ENCODE measurements at regions not wholly inside any gene's neighbourhood (a gene's known extent, or its start where the extent isn't known, plus 50 kb on each side); places are given as distances from the start of the nearest gene placed in this dataset.
"Not testable (repeated sequence)": the region's sequence is repeated elsewhere in the genome, so short reads cannot be mapped to it uniquely, and the experiment has no call there.

- no peak for ATAC-seq
- intact Hi-C loops (cut with DNase I), result no loop called here
- DNase-seq (ENCODE audit: missing footprints), result no peak
Measured at GRCh38 chr4:34236118-34236517, 2008.2 kb downstream of the ARAP2 start.

DNA sequence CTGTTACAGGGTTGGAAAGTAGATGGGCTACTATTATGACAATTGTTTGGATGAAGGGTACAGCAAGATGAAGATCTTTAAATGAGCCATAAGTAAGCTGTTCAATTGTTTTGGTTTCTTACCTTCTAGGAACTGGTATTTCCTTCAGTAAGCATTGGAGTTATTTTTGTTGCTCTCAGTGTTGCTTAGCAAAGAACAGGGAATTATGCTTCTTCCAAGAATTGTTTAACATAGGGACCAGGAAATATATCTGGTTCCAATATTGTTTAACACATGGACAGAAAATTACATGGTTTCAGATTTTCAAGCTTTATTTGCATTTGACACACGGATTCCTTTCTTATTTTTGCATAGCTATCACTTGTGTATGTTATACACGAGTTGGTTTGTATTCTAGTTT is 1999.0 kb downstream of the ARAP2 start:
- ATAC-seq (no peak), DNase-seq (ENCODE audit: missing footprints) (no peak)
- intact Hi-C loops (cut with DNase I), result no loop called here

- ATAC-seq (no peak), DNase-seq (ENCODE audit: missing footprints) (no peak)
- intact Hi-C loops (cut with DNase I), result no loop called here
Measured at GRCh38 chr4:34250562-34250961, 1993.8 kb downstream of the ARAP2 start.

DNA sequence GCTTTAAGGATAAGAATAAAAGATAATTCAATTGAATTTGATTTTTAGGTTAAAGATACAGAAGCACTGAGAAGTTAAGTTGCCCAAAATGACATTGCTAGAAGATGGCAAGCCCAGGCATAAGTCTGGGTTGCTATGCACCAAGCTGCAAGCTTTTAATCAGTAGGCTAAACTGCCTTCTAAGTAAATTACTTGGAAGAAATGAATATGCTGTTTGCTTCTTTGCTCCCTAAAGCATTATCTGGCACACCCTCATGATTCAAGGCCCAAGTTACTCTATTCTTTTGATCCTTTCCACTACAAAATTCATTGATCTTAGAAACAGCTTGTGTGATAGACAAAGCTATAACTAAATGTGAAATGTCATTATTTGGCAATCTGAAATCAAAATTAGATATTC is 1991.1 kb downstream of the ARAP2 start:
- intact Hi-C loops (cut with DNase I), result no loop called here
- no peak for DNase-seq (ENCODE audit: missing footprints)
- no peak for ATAC-seq

DNA sequence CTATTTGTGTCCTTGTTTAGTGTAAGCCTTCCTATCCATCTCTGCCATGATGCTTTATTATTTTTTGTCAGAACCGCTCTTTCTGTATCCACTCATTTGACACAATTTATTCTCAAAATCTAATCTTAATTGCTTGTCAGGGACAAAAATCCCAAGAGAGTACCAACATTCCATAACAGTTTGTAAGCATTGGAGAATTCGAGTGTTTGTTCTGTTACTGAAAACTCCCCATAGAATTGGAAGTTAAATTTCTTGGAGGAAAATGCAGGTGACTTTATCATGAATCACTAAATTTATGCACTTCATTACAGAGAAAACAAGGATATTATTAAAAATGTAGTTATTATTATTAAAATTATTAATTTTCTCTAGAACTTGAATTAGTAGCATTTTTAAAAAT is 1986.1 kb downstream of the ARAP2 start:
- ATAC-seq (no peak), DNase-seq (ENCODE audit: missing footprints) (no peak)
- intact Hi-C loops (cut with DNase I), result no loop called here

DNA sequence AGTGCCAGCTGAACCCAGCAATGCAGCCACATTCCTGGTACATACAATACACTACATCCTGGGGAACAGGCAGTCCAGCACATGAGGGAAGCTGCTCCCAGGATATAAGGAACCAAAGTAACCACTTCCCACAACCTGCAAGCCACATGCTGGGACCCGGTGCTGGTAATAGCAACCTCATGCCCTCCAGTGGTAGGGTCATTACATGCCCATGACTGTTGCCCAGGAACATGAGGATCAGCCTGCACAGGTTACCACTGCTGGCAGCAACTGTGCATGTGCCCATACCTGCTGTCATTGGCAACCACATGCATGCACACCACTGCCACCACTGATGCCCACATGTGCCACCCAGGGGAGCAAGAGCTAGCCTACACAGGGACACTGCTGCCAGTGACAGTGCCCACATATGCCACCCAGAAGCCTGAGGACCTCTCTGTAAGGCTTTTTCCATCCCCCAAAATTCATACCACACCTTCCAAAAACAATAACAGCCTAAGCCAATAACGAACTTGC is 1982.5 kb downstream of the ARAP2 start:
- ATAC-seq, result no peak
- DNase-seq (ENCODE audit: missing footprints), result no peak
- intact Hi-C loops (cut with DNase I), result no loop called here

GRCh38 chr4:34269613-34270012 is 1974.7 kb downstream of the ARAP2 start:
- ATAC-seq (no peak), DNase-seq (ENCODE audit: missing footprints) (no peak)
- intact Hi-C loops (cut with DNase I), result no loop called here

GRCh38 chr4:34271479-34272355 is 1972.6 kb downstream of the ARAP2 start:
- intact Hi-C loops (cut with DNase I), result no loop called here
- no peak for ATAC-seq
- no peak for DNase-seq (ENCODE audit: missing footprints)

- no peak for DNase-seq (ENCODE audit: missing footprints)
- ATAC-seq, result no peak
Measured at GRCh38 chr4:34279011-34279410, 1965.3 kb downstream of the ARAP2 start.

GRCh38 chr4:34280131-34280530 is 1964.2 kb downstream of the ARAP2 start:
- DNase-seq (ENCODE audit: missing footprints) (no peak), ATAC-seq (no peak)
- intact Hi-C loops (cut with DNase I), result no loop called here

More at GRCh38 chr4:34279011-34279410, 1965.3 kb downstream of the ARAP2 start:
- intact Hi-C loops (cut with DNase I), result no loop called here

GRCh38 chr4:34281826-34282225 is 1962.5 kb downstream of the ARAP2 start:
- DNase-seq (ENCODE audit: missing footprints), result no peak
- intact Hi-C loops (cut with DNase I), result no loop called here
- ATAC-seq, result no peak

DNA sequence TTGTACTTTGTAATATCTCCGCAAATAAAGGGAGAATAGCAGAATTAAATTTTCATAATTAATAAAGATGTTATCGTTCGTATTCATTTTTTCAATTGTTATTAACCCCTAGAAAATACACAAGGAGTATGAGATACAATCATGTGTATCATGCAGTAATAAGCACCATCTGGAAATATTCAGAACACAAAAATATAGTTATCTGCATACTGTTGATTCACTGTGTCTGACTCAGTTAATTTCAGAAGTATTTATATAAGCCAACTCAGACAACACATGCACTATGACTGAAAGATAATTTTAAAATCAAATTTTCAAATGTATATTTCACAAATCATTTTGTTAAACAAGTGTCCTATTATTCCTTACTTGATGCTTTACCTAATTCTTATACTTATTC is 1954.8 kb downstream of the ARAP2 start:
- ATAC-seq (no peak), DNase-seq (ENCODE audit: missing footprints) (no peak)
- intact Hi-C loops (cut with DNase I), result no loop called here

DNA sequence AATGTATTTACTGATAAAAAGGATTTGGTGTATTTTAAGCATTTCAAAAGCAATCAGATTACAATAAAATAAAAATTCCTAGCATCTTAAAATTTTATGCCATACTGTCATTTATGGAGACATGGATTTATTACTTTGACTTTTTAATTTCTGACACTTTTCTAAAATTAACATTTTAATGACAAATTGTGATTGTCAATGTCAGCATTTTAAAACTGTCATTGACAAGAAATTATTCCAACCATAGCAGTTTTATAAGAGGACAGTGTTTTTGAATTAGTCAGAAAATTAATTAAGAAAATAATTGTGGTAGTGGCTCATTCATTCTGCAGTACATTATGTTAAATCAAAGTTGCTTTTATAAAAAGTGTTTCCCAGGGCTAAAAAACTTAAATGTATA is 1954.4 kb downstream of the ARAP2 start:
- no peak for ATAC-seq
- intact Hi-C loops (cut with DNase I), result no loop called here
- no peak for DNase-seq (ENCODE audit: missing footprints)

- DNase-seq (ENCODE audit: missing footprints), result no peak
- intact Hi-C loops (cut with DNase I), result no loop called here
- ATAC-seq, result no peak
Measured at GRCh38 chr4:34293459-34293858, 1950.9 kb downstream of the ARAP2 start.

DNA sequence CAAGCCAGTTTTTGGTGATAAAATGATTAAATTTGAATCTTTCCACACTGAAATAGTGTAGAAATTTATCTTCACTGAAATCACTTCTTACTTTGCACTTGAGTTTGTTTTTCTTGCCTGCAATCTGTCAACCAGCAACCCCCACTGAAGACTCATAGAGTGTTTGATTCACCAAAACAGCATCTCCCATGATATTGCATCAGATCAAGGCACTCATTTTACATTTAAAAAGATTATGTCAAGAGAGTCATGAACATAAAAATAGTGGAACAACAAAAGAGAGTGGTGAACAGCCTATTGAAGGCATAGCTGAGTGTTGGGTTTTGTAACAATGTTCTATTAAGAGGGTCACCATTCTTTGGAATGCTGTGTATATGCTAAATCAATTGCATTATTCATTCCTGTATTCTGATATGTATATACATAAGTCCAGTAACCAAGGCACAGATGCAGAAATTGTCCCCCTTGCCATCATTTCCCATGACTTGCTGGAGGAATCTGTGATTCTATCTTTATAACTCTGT is 1934.9 kb downstream of the ARAP2 start:
- DNase-seq (ENCODE audit: missing footprints), result no peak
- ATAC-seq, result no peak
- intact Hi-C loops (cut with DNase I), result no loop called here

DNA sequence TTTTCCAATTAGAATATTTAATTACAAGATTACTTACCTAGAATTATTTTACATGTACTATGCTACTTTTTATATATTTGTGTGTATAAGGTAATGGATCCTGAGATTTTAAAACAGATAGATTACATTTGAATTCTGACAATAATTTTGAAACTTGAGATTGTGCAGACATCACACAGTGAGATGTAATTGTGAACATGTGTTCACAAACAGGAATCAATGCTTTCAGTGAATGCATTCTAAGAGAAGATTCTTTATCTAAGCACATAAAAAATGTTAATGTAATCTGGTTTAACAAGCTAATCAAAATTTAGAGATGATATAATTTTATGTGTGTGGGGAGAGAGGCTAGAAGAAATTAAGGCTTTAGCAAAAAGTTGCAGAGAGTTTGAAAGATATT is 1925.5 kb downstream of the ARAP2 start:
- DNase-seq (ENCODE audit: missing footprints) (no peak), ATAC-seq (no peak)
- intact Hi-C loops (cut with DNase I), result no loop called here

- intact Hi-C loops (cut with DNase I), result no loop called here
- no peak for DNase-seq (ENCODE audit: missing footprints)
- no peak for ATAC-seq
Measured at GRCh38 chr4:34323549-34324320, 1920.6 kb downstream of the ARAP2 start.

GRCh38 chr4:34328939-34329338 is 1915.4 kb downstream of the ARAP2 start:
- intact Hi-C loops (cut with DNase I), result no loop called here
- DNase-seq (ENCODE audit: missing footprints) (no peak), ATAC-seq (no peak)

- intact Hi-C loops (cut with DNase I); DNase-seq (ENCODE audit: missing footprints); ATAC-seq: not testable (repeated sequence)
Measured at GRCh38 chr4:34335156-34335555, 1909.2 kb downstream of the ARAP2 start.

GRCh38 chr4:34335556-34335955 is 1908.8 kb downstream of the ARAP2 start:
- DNase-seq (ENCODE audit: missing footprints); ATAC-seq; intact Hi-C loops (cut with DNase I): not testable (repeated sequence)
